Keratinocyte (primary cell): ENCODE measurements at regions not wholly inside any gene's neighbourhood (a gene's known extent, or its start where the extent isn't known, plus 50 kb on each side); places are given as distances from the start of the nearest gene placed in this dataset.

Source experiments
- DNase-seq: peaks from one replicate; pipeline ENCODE4 v3.0.0-alpha.2; 2011; ENCODE audit warnings: low read depth, missing footprints, low spot score
- FAIRE-seq: peaks from 2 replicates; lab custom pipeline; 2011; peaks lifted over from hg19 to GRCh38; lab: Jason Lieb, UNC
- H2AFZ ChIP-seq: 2 replicates; pipeline ENCODE4 v1.6.0; 2012; ENCODE audit warnings: low read length, control low read depth, inconsistent platforms; ENCODE audit not compliant: control insufficient read depth
- H3K27ac ChIP-seq: 2 replicates; pipeline ENCODE4 v1.5.1; 2011; ENCODE audit warnings: low read length; ENCODE audit not compliant: control insufficient read depth, insufficient read depth
- H3K27me3 ChIP-seq: 3 replicates; pipeline ENCODE4 v1.6.0; 2011; ENCODE audit warnings: low read length; ENCODE audit not compliant: control insufficient read depth, insufficient read depth; ENCODE audit errors: extremely low read depth
- H3K36me3 ChIP-seq, 2 experiments: 2 replicates in 1 of 2; 3 replicates in 1 of 2; pipeline ENCODE4 v1.5.1; 2011; ENCODE audit warnings: low read length in 2 of 2, mild to moderate bottlenecking in 1 of 2; ENCODE audit not compliant: control insufficient read depth in 2 of 2, insufficient read depth in 2 of 2; ENCODE audit errors: extremely low read depth in 1 of 2
- H3K4me1 ChIP-seq: 3 replicates; pipeline ENCODE4 v1.5.1; 2011; ENCODE audit warnings: low read length; ENCODE audit not compliant: control insufficient read depth, insufficient read depth; ENCODE audit errors: extremely low read depth
- H3K4me2 ChIP-seq: 3 replicates; pipeline ENCODE4 v1.6.0; 2011; ENCODE audit warnings: low read depth, low read length; ENCODE audit not compliant: control insufficient read depth, insufficient read depth; ENCODE audit errors: extremely low read depth
- H3K4me3 ChIP-seq, 3 experiments: fragments of 200-600 bp in 1 of 3; sonication (generic) in 1 of 3; 2 replicates in 2 of 3; 3 replicates in 1 of 3; pipeline ENCODE4 v1.5.1; 2011 to 2016; ENCODE audit warnings: low read length in 3 of 3, mild to moderate bottlenecking in 3 of 3, control low read depth in 2 of 3, inconsistent platforms in 1 of 3, low read depth in 1 of 3, mixed read lengths in 1 of 3, mixed run types in 1 of 3, moderate library complexity in 1 of 3; ENCODE audit not compliant: control insufficient read depth in 2 of 3, insufficient read depth in 2 of 3; ENCODE audit errors: extremely low read depth in 1 of 3
- H3K79me2 ChIP-seq: 2 replicates; pipeline ENCODE4 v1.6.0; 2012; ENCODE audit warnings: low read length; ENCODE audit not compliant: control insufficient read depth, insufficient read depth
- H3K9ac ChIP-seq: 3 replicates; pipeline ENCODE4 v1.6.0; 2011; ENCODE audit warnings: low read length; ENCODE audit not compliant: control insufficient read depth, insufficient read depth; ENCODE audit errors: extremely low read depth
- H3K9me1 ChIP-seq: 3 replicates; pipeline ENCODE4 v1.6.0; 2011; ENCODE audit warnings: low read length; ENCODE audit not compliant: control insufficient read depth, insufficient read depth; ENCODE audit errors: extremely low read depth
- H3K9me3 ChIP-seq: 2 replicates; pipeline ENCODE4 v1.5.1; 2012; ENCODE audit warnings: low read depth, low read length; ENCODE audit not compliant: control insufficient read depth
- H4K20me1 ChIP-seq: 3 replicates; pipeline ENCODE4 v1.6.0; 2011; ENCODE audit warnings: low read length; ENCODE audit not compliant: control insufficient read depth, insufficient read depth; ENCODE audit errors: extremely low read depth
- CTCF ChIP-seq, 3 experiments: IDR thresholded peaks in 1 of 3; conservative IDR thresholded peaks in 1 of 3; optimal IDR thresholded peaks in 1 of 3; 2 replicates in 2 of 3; 3 replicates in 1 of 3; pipeline versions ENCODE3 to v1.5.1; 2011; ENCODE audit warnings: low read length in 3 of 3, mild to moderate bottlenecking in 3 of 3, moderate library complexity in 2 of 3, control low read depth in 1 of 3, inconsistent platforms in 1 of 3; ENCODE audit not compliant: insufficient read depth in 2 of 3; ENCODE audit errors: extremely low read depth in 1 of 3
- EZH2 ChIP-seq: IDR thresholded peaks from one replicate; pipeline ENCODE4 v1.6.1; 2012; ENCODE audit warnings: inconsistent platforms, mild to moderate bottlenecking, low read length, moderate library complexity
- dilution Hi-C: fragments of 300-500 bp; cut with MboI; formaldehyde crosslinking; loops from one replicate; pipeline ENCODE4 v1.7.0; 2020; ENCODE audit warnings: low sequenced_read_pairs; ENCODE audit not compliant: extremely low pct_ligation_motif_present

GRCh38 chr20:52247548-52247947 is 56.0 kb upstream of the ZFP64 start:
- Histone ChIP-seq H3K9ac (no peak overlapping the region), H3K79me2 (no peaks in the 10 kb centered on the region), H3K9me1 (no peaks in the 10 kb centered on the region), H3K27me3 (no peaks in the 10 kb centered on the region), H3K9me3 (no peaks in the 10 kb centered on the region), H3K4me1 (no peaks in the 10 kb centered on the region), H4K20me1 (no peaks in the 10 kb centered on the region), H3K27ac (no peak overlapping the region), H2AFZ (no peak overlapping the region), H3K4me3 (no peak overlapping the region), H3K36me3 (no peaks in the 10 kb centered on the region), H3K4me2 (no peak overlapping the region)
- dilution Hi-C loops = no loop called here
- TF ChIP-seq CTCF (optimal IDR thresholded peaks at IDR 0.05 in 1 of 3, IDR thresholded peaks at IDR 0.05 in 1 of 3, conservative IDR thresholded peaks at IDR 0.05 in 1 of 3; ENCODE audit: extremely low read depth in 1 of 3, insufficient read depth in 2 of 3, low read length in 3 of 3) = no peak
- no peak for TF ChIP-seq EZH2
- DNase-seq (no peak), FAIRE-seq (no peak)

- Histone ChIP-seq H3K36me3 (no peaks in the 10 kb centered on the region), H3K9me3 (no peaks in the 10 kb centered on the region), H3K27me3 (no peaks in the 10 kb centered on the region), H3K9me1 (no peaks in the 10 kb centered on the region), H3K4me3 (no peak overlapping the region), H3K4me1 (no peaks in the 10 kb centered on the region), H2AFZ (no peak overlapping the region), H3K79me2 (no peaks in the 10 kb centered on the region), H4K20me1 (no peaks in the 10 kb centered on the region), H3K27ac (no peak overlapping the region), H3K9ac (no peak overlapping the region), H3K4me2 (no peak overlapping the region)
- dilution Hi-C loops = no loop called here
- DNase-seq (no peak), FAIRE-seq (no peak)
- no peak for TF ChIP-seq EZH2
- no peak for TF ChIP-seq CTCF (optimal IDR thresholded peaks at IDR 0.05 in 1 of 3, IDR thresholded peaks at IDR 0.05 in 1 of 3, conservative IDR thresholded peaks at IDR 0.05 in 1 of 3; ENCODE audit: extremely low read depth in 1 of 3, insufficient read depth in 2 of 3, low read length in 3 of 3)
Measured at GRCh38 chr20:52246366-52246765, 54.8 kb upstream of the ZFP64 start.
